Fibroblast of lung (primary cell): ENCODE measurements at regions not wholly inside any gene's neighbourhood (a gene's known extent, or its start where the extent isn't known, plus 50 kb on each side); places are given as distances from the start of the nearest gene placed in this dataset.
A peak's percentile ranks its signal among the peaks of the same experiment; 100 is the strongest.
"Not testable (repeated sequence)": the region's sequence is repeated elsewhere in the genome, so short reads cannot be mapped to it uniquely, and the experiment has no call there.

ENCODE experiments used
- DNase-seq, 2 donors: peaks; one replicate each; pipeline versions ENCODE4 v3.0.0 to v3.0.0-alpha.2; 2010; ENCODE audit warnings: low read depth in 2 of 2
- H2AFZ ChIP-seq: 2 replicates; pipeline ENCODE4 v1.5.1; 2012; ENCODE audit warnings: low read length, control low read depth, inconsistent platforms
- H3K27ac ChIP-seq: 2 replicates; pipeline ENCODE4 v1.5.1; 2011; ENCODE audit warnings: low read length, control low read depth; ENCODE audit not compliant: insufficient read depth
- H3K27me3 ChIP-seq: 2 replicates; pipeline ENCODE4 v1.5.1; 2011; ENCODE audit warnings: mild to moderate bottlenecking, low read length; ENCODE audit not compliant: control insufficient read depth, insufficient read depth
- H3K36me3 ChIP-seq: 2 replicates; pipeline ENCODE4 v1.5.1; 2011; ENCODE audit warnings: low read length; ENCODE audit not compliant: control insufficient read depth, insufficient read depth
- H3K4me1 ChIP-seq: 2 replicates; pipeline ENCODE4 v1.5.1; 2011; ENCODE audit warnings: low read length; ENCODE audit not compliant: control insufficient read depth, insufficient read depth; ENCODE audit errors: extremely low read depth
- H3K4me2 ChIP-seq: 2 replicates; pipeline ENCODE4 v1.5.1; 2011; ENCODE audit warnings: low read length, control low read depth; ENCODE audit not compliant: insufficient read depth; ENCODE audit errors: extremely low read depth
- H3K4me3 ChIP-seq, 4 experiments: fragments of 200-600 bp in 1 of 4; sonication (generic) in 1 of 4; replicated peaks in 1 of 4; 2 replicates each; pipeline ENCODE4 v1.5.1; 2011 to 2016; ENCODE audit warnings: low read length in 4 of 4, low read depth in 3 of 4, mild to moderate bottlenecking in 3 of 4, control low read depth in 2 of 4, inconsistent platforms in 1 of 4, mixed read lengths in 1 of 4; ENCODE audit not compliant: insufficient read depth in 1 of 4; ENCODE audit errors: control extremely low read depth in 1 of 4
- H3K79me2 ChIP-seq: 2 replicates; pipeline ENCODE4 v1.5.1; 2012; ENCODE audit warnings: mild to moderate bottlenecking, low read length, inconsistent platforms; ENCODE audit not compliant: control insufficient read depth, insufficient read depth
- H3K9ac ChIP-seq: 2 replicates; pipeline ENCODE4 v1.5.1; 2011; ENCODE audit warnings: mild to moderate bottlenecking, low read length, control low read depth; ENCODE audit not compliant: insufficient read depth
- H3K9me3 ChIP-seq: 2 replicates; pipeline ENCODE4 v1.5.1; 2012; ENCODE audit warnings: low read depth, low read length; ENCODE audit not compliant: control insufficient read depth, insufficient read depth
- H4K20me1 ChIP-seq: 2 replicates; pipeline ENCODE4 v1.5.1; 2011; ENCODE audit warnings: low read length; ENCODE audit not compliant: control insufficient read depth, insufficient read depth; ENCODE audit errors: extremely low read depth
- CTCF ChIP-seq, 2 donors: IDR thresholded peaks in 1 of 2; conservative IDR thresholded peaks in 1 of 2; 1 replicate in 1 of 2; 2 replicates in 1 of 2; pipeline ENCODE4 v1.5.1; 2011 to 2012; ENCODE audit warnings: low read length in 2 of 2, control low read depth in 1 of 2, inconsistent platforms in 1 of 2, low read depth in 1 of 2, mild to moderate bottlenecking in 1 of 2
- EZH2 ChIP-seq: IDR thresholded peaks from 2 replicates; pipeline ENCODE4 v1.5.1; 2012; ENCODE audit warnings: low read length, control low read depth, mild to moderate bottlenecking; ENCODE audit errors: missing control alignments

GRCh38 chr12:87196321-87196720 lies 832.9 kb downstream of the C12orf50 start:
- H3K9ac ChIP-seq = no peak overlapping the region
- TF ChIP-seq EZH2 (no peak), CTCF (conservative IDR thresholded peaks at IDR 0.05 in 1 of 2, IDR thresholded peaks at IDR 0.05 in 1 of 2; ENCODE audit: low read depth in 1 of 2, low read length in 2 of 2) (no peak)
- H3K9me3 ChIP-seq = no peaks in the 10 kb centered on the region
- H3K4me2 ChIP-seq = no peak overlapping the region
- H3K4me1 ChIP-seq = no peaks in the 10 kb centered on the region
- H3K79me2 ChIP-seq = no peaks in the 10 kb centered on the region
- no peaks in the 10 kb centered on the region for H3K27me3 ChIP-seq
- H3K27ac ChIP-seq = no peak overlapping the region
- no peaks in the 10 kb centered on the region for H3K36me3 ChIP-seq
- DNase-seq = peak; percentile 11 to 27
- no peaks in the 10 kb centered on the region for H4K20me1 ChIP-seq
- H2AFZ ChIP-seq = no peak overlapping the region
- H3K4me3 ChIP-seq = no peak overlapping the region

GRCh38 chr12:87194389-87194788 lies 834.8 kb downstream of the C12orf50 start:
- H3K4me1 ChIP-seq, H3K27ac ChIP-seq, DNase-seq, H3K4me2 ChIP-seq, H3K9me3 ChIP-seq, H3K36me3 ChIP-seq, H3K4me3 ChIP-seq, H4K20me1 ChIP-seq, H3K9ac ChIP-seq, H3K79me2 ChIP-seq, H3K27me3 ChIP-seq, H2AFZ ChIP-seq: not testable (repeated sequence)

DNA sequence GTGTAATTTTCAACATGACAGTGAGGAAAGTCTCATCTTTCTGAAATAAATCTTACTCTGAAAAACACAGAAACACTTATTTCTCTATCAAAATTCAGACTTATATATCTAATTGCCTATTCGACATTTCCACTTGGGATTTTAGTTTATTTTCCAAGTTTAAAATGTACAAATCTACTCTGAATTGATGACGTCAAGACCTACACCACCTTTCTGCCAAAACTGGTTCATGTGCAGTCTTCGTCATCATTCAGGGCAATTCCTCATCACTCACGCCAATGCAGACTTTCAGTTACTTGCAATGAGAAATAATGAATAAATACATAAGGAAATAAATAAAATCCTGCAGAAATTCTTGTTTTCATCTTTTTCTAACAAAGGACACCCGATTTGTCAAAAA lies 843.8 kb downstream of the C12orf50 start:
- no peaks in the 10 kb centered on the region for H3K4me1 ChIP-seq
- H2AFZ ChIP-seq = no peak overlapping the region
- no peak overlapping the region for H3K9ac ChIP-seq
- no peaks in the 10 kb centered on the region for H4K20me1 ChIP-seq
- no peaks in the 10 kb centered on the region for H3K79me2 ChIP-seq
- no peaks in the 10 kb centered on the region for H3K27me3 ChIP-seq
- H3K9me3 ChIP-seq = no peaks in the 10 kb centered on the region
- no peak overlapping the region for H3K4me3 ChIP-seq
- no peak for DNase-seq
- TF ChIP-seq CTCF (conservative IDR thresholded peaks at IDR 0.05 in 1 of 2, IDR thresholded peaks at IDR 0.05 in 1 of 2; ENCODE audit: low read depth in 1 of 2, low read length in 2 of 2) (no peak), EZH2 (no peak)
- no peaks in the 10 kb centered on the region for H3K36me3 ChIP-seq
- no peak overlapping the region for H3K4me2 ChIP-seq
- no peak overlapping the region for H3K27ac ChIP-seq
